ENCODE measurements at regions not wholly inside any gene's neighbourhood (a gene's known extent, or its start where the extent isn't known, plus 50 kb on each side); places are given as distances from the start of the nearest gene placed in this dataset.

DNA sequence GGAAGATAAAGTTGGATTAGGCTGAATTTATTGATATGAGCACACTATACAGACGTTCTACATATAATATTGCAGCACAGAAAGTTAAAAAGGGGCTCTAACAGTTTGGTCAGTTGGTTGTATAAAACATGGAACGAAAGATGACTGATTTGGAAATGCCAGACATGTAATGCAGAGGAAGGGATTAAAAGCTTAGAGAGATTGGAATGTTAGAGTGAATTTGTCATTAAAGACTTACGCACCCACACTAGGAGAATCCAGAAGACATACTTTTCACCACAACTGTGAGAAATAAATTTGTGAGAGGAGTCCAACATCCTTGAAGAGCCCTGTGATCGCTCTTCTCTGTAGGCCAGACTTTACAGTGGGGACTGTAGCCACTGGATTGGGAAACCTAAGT, 134.7 kb downstream of the GPR63 start:
- TF ChIP-seq CTCF (conservative IDR thresholded peaks at IDR 0.05; ENCODE audit: low read depth, low read length) (no peak), EZH2 (IDR thresholded peaks at IDR 0.05; ENCODE audit: borderline replicate concordance, low read depth, low read length, poor library complexity, severe bottlenecking) (no peak)
